Fibroblast of mammary gland (primary cell): ENCODE measurements at regions not wholly inside any gene's neighbourhood (a gene's known extent, or its start where the extent isn't known, plus 50 kb on each side); places are given as distances from the start of the nearest gene placed in this dataset.
A peak's percentile ranks its signal among the peaks of the same experiment; 100 is the strongest.

Source experiments
- DNase-seq: peaks from one replicate; pipeline ENCODE4 v3.0.0-alpha.2; 2010; ENCODE audit warnings: low read depth
- H3K4me3 ChIP-seq: 2 replicates; pipeline ENCODE4 v1.5.1; 2011; ENCODE audit warnings: low read depth, mild to moderate bottlenecking, low read length, moderate library complexity; ENCODE audit not compliant: control insufficient read depth
- TF ChIP-seq, protein P1 (sequence below): conservative IDR thresholded peaks from 2 replicates; pipeline ENCODE4 v1.5.1; 2011; ENCODE audit warnings: low read depth, low read length, inconsistent platforms; ENCODE audit not compliant: control insufficient read depth, insufficient read depth

DNA sequence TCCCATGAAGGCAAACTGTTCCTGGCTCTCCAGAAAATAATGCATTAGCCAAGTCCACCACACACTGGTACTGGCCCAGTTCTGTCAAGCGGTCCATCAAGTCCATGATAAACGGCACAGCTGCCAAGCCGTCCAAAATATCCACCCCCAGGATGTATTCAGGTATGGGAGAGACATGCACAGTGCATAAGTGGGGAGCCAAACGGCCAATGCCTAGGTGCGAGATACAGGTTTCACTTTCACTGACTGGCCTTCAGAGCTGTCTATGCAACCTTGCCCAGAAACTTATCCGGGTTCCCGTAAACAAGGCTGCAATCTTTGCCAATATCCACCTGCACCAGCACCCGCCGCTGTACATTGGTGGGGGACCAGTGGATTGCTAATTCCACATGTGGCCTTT lies 795.8 kb downstream of the EFNA5 start:
- DNase-seq: no peak
- TF ChIP-seq, protein P1, sequence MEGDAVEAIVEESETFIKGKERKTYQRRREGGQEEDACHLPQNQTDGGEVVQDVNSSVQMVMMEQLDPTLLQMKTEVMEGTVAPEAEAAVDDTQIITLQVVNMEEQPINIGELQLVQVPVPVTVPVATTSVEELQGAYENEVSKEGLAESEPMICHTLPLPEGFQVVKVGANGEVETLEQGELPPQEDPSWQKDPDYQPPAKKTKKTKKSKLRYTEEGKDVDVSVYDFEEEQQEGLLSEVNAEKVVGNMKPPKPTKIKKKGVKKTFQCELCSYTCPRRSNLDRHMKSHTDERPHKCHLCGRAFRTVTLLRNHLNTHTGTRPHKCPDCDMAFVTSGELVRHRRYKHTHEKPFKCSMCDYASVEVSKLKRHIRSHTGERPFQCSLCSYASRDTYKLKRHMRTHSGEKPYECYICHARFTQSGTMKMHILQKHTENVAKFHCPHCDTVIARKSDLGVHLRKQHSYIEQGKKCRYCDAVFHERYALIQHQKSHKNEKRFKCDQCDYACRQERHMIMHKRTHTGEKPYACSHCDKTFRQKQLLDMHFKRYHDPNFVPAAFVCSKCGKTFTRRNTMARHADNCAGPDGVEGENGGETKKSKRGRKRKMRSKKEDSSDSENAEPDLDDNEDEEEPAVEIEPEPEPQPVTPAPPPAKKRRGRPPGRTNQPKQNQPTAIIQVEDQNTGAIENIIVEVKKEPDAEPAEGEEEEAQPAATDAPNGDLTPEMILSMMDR: no peak
- no peak overlapping the region for H3K4me3 ChIP-seq

GRCh38 chr5:106874531-106874930 lies 796.2 kb downstream of the EFNA5 start:
- DNase-seq: no peak
- TF ChIP-seq, protein P1: no peak
- H3K4me3 ChIP-seq: no peak overlapping the region

- TF ChIP-seq, protein P1: no peak
- DNase-seq: no peak
- H3K4me3 ChIP-seq: no peak overlapping the region
Measured at GRCh38 chr5:106873568-106873967, 797.2 kb downstream of the EFNA5 start.

DNA sequence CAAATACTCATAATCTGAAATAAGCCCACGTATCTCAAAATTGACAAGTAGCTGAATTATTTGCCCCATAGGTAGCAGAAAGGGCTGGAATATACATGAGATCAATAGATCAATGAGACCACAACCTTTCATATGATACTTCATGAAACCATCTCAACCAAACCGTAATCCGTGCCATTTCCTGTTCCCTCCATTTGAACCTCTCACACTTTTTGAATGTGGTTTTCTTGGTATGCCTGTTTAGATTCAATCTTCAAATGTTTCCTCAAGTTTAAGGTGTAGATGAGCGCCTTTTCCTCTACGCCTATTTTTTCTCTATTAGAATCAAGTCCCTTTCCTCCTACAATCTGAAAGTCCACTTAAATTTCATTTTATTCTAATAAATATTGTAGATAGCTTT lies 805.5 kb downstream of the EFNA5 start:
- TF ChIP-seq, protein P1: no peak
- H3K4me3 ChIP-seq: no peak overlapping the region
- no peak for DNase-seq

DNA sequence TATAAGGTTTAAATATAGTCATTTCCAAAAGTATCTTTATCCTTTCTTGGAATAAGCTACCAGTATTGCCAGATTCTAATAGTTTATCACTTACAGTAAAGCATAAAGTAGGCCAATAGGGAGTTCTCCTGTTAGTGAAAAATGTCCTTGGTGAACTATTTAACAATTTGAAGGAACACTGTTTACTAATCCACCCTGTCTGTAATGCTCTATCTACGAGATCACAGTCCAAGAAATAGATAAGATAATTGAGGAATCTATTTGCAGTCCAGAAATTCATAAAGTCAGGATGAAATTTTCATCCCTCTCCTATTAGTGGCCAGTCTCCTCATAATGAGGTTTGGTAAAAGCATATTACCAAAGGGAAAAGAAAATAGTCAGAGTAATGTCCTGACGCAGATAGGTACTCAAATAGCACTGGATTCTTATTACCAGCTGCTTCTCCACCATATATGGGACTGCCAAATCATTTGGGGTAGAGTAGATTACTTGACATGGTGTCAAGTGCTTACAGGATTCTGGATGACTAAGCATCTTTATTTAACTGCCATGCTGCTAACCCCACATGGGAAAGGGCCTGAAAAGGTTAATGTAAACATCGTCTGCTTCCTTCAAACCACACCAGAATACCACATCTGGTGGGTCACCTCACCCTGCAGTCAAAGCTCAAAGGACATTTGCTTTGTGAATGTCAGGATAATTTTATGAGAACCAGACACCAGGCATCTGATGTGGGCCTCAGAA lies 808.1 kb downstream of the EFNA5 start:
- peak; percentile 10 for DNase-seq
- no peak overlapping the region for H3K4me3 ChIP-seq
- TF ChIP-seq, protein P1: no peak

GRCh38 chr5:106860398-106861044 lies 810.2 kb downstream of the EFNA5 start:
- H3K4me3 ChIP-seq: no peak overlapping the region
- TF ChIP-seq, protein P1: no peak
- no peak for DNase-seq

DNA sequence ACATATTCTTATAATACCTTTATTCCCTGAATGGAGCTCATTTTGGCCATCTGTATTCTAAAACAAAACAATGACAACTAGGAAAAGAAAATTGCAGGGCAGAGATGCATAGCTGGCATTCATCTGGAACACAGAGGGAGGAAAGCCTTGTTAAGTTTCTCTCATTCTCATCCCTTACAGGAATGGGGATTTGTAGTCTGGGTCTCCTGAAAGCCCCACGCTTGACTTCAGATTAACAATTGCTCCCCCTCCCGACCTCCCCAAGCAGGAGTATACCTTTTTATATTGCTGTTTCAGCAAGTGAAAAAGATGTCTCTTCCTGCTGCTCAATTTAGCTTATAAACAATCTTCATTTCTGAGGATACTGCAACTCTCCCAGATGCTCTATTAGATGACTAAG lies 812.1 kb downstream of the EFNA5 start:
- TF ChIP-seq, protein P1: no peak
- H3K4me3 ChIP-seq: no peak overlapping the region
- no peak for DNase-seq
